ENCODE measurements at regions not wholly inside any gene's neighbourhood (a gene's known extent, or its start where the extent isn't known, plus 50 kb on each side); places are given as distances from the start of the nearest gene placed in this dataset.

DNA sequence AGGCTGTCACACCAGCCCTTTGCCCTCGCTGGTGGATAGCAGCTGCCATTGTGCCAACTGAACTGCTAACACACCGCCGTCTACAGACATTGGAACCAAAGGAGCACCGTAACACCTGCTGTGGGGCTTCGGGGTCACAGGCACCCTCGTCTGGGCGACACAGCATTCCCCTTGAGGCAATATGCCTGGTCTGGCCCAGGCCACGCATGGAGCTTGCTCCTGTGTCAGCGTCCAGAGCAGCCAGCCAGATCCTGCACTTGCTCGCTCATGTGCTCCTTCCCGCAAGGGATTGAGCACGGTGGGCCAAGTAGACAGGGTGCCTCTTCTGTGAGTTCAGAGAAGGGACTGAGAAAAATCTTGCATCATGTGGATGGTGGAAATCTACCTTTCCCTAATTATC lies 314.6 kb upstream of the PLD5 start:
- Histone ChIP-seq H3K36me3 (replicated peaks in 1 of 2; ENCODE audit: control insufficient read depth in 2 of 2, insufficient read depth in 2 of 2, low read length in 2 of 2) (no peaks in the 10 kb centered on the region), H2AK5ac (ENCODE audit: low read depth, low read length) (no peak overlapping the region), H4K8ac (ENCODE audit: low read depth, low read length) (no peak overlapping the region), H3K4me1 (ENCODE audit: control insufficient read depth in 2 of 2, insufficient read depth in 1 of 2, low read depth in 1 of 2, low read length in 2 of 2) (no peaks in the 10 kb centered on the region), H2BK5ac (ENCODE audit: low read length) (no peak overlapping the region), H3K14ac (ENCODE audit: low read length) (no peak overlapping the region), H2AFZ (ENCODE audit: low read length) (no peak overlapping the region), H2BK15ac (ENCODE audit: low read length) (no peak overlapping the region), H3K18ac (ENCODE audit: low read length) (peak overlapping the region; percentile 33), H3K79me1 (ENCODE audit: low read depth, low read length) (no peaks in the 10 kb centered on the region), H4K91ac (ENCODE audit: low read depth, low read length, poor library complexity) (no peak overlapping the region), H2BK120ac (ENCODE audit: low read depth, low read length) (no peak overlapping the region), H3K4me3 (ENCODE audit: low read length in 2 of 2) (peak overlapping the region in 1 of 2 donors; percentile 20), H3K4me2 (ENCODE audit: insufficient read depth, low read length, poor library complexity, severe bottlenecking) (no peak overlapping the region), H3K23ac (ENCODE audit: low read depth, low read length, poor library complexity) (no peak overlapping the region), H3K9ac (ENCODE audit: low read depth, low read length, poor library complexity) (no peak overlapping the region), H3K9me3 (replicated peaks in 1 of 2; ENCODE audit: control insufficient read depth in 2 of 2, insufficient read depth in 1 of 2, low read depth in 1 of 2, low read length in 2 of 2) (peaks cover 0 to 2% of the 10 kb centered on the region in 2 donors), H3K4ac (ENCODE audit: low read length) (no peak overlapping the region), H2BK12ac (ENCODE audit: low read length) (no peak overlapping the region), H3K27ac (replicated peaks; ENCODE audit: low read length) (no peak overlapping the region), H3K27me3 (ENCODE audit: control insufficient read depth in 3 of 3, insufficient read depth in 3 of 3, low read depth in 1 of 3, low read length in 3 of 3) (no peaks in the 10 kb centered on the region)
- no CpG with 5 or more reads among the region's 12 CpGs for WGBS, 2 donors (ENCODE audit: extremely low coverage in 2 of 2, insufficient read length in 2 of 2, insufficient replicate concordance in 1 of 2)
- DNase-seq (ENCODE audit: low spot score): no peak

- H3K18ac ChIP-seq (ENCODE audit: low read length): no peak overlapping the region
- no peaks in the 10 kb centered on the region for H3K4me1 ChIP-seq (ENCODE audit: control insufficient read depth in 2 of 2, insufficient read depth in 1 of 2, low read depth in 1 of 2, low read length in 2 of 2)
- no peak overlapping the region for H3K4me2 ChIP-seq (ENCODE audit: insufficient read depth, low read length, poor library complexity, severe bottlenecking)
- WGBS, 2 donors (ENCODE audit: extremely low coverage in 2 of 2, insufficient read length in 2 of 2, insufficient replicate concordance in 1 of 2): no CpG with 5 or more reads among the region's 4 CpGs
- H4K8ac ChIP-seq (ENCODE audit: low read depth, low read length): no peak overlapping the region
- H3K4ac ChIP-seq (ENCODE audit: low read length): no peak overlapping the region
- no peak overlapping the region for H4K91ac ChIP-seq (ENCODE audit: low read depth, low read length, poor library complexity)
- H2BK120ac ChIP-seq (ENCODE audit: low read depth, low read length): no peak overlapping the region
- DNase-seq (ENCODE audit: low spot score): no peak
- no peaks in the 10 kb centered on the region for H3K79me1 ChIP-seq (ENCODE audit: low read depth, low read length)
- H2BK12ac ChIP-seq (ENCODE audit: low read length): no peak overlapping the region
- no peak overlapping the region for H3K23ac ChIP-seq (ENCODE audit: low read depth, low read length, poor library complexity)
- H2BK15ac ChIP-seq (ENCODE audit: low read length): no peak overlapping the region
- H3K36me3 ChIP-seq (replicated peaks in 1 of 2; ENCODE audit: control insufficient read depth in 2 of 2, insufficient read depth in 2 of 2, low read length in 2 of 2): no peaks in the 10 kb centered on the region
- H3K9ac ChIP-seq (ENCODE audit: low read depth, low read length, poor library complexity): no peak overlapping the region
- no peak overlapping the region for H3K14ac ChIP-seq (ENCODE audit: low read length)
- H2AK5ac ChIP-seq (ENCODE audit: low read depth, low read length): no peak overlapping the region
- no peak overlapping the region for H3K4me3 ChIP-seq (ENCODE audit: low read length in 2 of 2)
- no peaks in the 10 kb centered on the region for H3K27me3 ChIP-seq (ENCODE audit: control insufficient read depth in 3 of 3, insufficient read depth in 3 of 3, low read depth in 1 of 3, low read length in 3 of 3)
- peaks cover 0 to 2% of the 10 kb centered on the region in 2 donors for H3K9me3 ChIP-seq (replicated peaks in 1 of 2; ENCODE audit: control insufficient read depth in 2 of 2, insufficient read depth in 1 of 2, low read depth in 1 of 2, low read length in 2 of 2)
- H2AFZ ChIP-seq (ENCODE audit: low read length): no peak overlapping the region
- H2BK5ac ChIP-seq (ENCODE audit: low read length): no peak overlapping the region
- H3K27ac ChIP-seq (replicated peaks; ENCODE audit: low read length): no peak overlapping the region
Observed at GRCh38 chr1:242836423-242836822, 311.9 kb upstream of the PLD5 start.

DNA sequence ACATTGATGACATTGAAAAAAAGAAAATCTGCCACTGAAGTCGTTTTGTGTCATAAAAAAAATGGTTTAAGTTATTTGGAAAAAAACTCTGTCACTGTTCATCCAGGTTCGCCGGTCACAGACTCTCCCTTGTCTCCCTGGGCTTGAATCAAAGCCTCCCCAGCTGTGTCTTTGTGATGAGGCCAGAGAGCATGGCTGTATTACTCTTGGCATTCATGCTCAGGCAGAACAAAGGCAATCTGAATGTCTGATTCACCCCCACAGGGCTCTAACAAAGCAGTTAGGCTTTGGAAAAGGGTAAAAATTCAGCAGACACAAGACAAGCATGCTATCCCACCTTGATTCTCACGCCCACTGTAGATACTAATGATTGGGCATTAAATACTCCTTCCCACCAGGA lies 304.3 kb upstream of the PLD5 start:
- no CpG with 5 or more reads among the region's 4 CpGs for WGBS, 2 donors (ENCODE audit: extremely low coverage in 2 of 2, insufficient read length in 2 of 2, insufficient replicate concordance in 1 of 2)
- peaks cover 0 to 6% (median 0%) of the 10 kb centered on the region in 3 experiments for H3K27me3 ChIP-seq (ENCODE audit: control insufficient read depth in 3 of 3, insufficient read depth in 3 of 3, low read depth in 1 of 3, low read length in 3 of 3)
- no peak overlapping the region for H4K8ac ChIP-seq (ENCODE audit: low read depth, low read length)

GRCh38 chr1:242828199-242828598 lies 303.7 kb upstream of the PLD5 start:
- WGBS, 2 donors (ENCODE audit: extremely low coverage in 2 of 2, insufficient read length in 2 of 2, insufficient replicate concordance in 1 of 2): no CpG with 5 or more reads among the region's 7 CpGs
- H3K9ac ChIP-seq (ENCODE audit: low read depth, low read length, poor library complexity): no peak overlapping the region

More for the DNA sequence above, 304.3 kb upstream of the PLD5 start:
- DNase-seq (ENCODE audit: low spot score): peak; percentile 66
- H4K91ac ChIP-seq (ENCODE audit: low read depth, low read length, poor library complexity): no peak overlapping the region
- no peak overlapping the region for H2BK12ac ChIP-seq (ENCODE audit: low read length)
- no peak overlapping the region for H3K27ac ChIP-seq (replicated peaks; ENCODE audit: low read length)
- H3K4me2 ChIP-seq (ENCODE audit: insufficient read depth, low read length, poor library complexity, severe bottlenecking): no peak overlapping the region
- no peak overlapping the region for H2BK5ac ChIP-seq (ENCODE audit: low read length)
- H3K23ac ChIP-seq (ENCODE audit: low read depth, low read length, poor library complexity): no peak overlapping the region
- H2BK15ac ChIP-seq (ENCODE audit: low read length): no peak overlapping the region
- peaks cover 9 to 10% of the 10 kb centered on the region in 2 donors for H3K4me1 ChIP-seq (ENCODE audit: control insufficient read depth in 2 of 2, insufficient read depth in 1 of 2, low read depth in 1 of 2, low read length in 2 of 2)
- H3K9me3 ChIP-seq (replicated peaks in 1 of 2; ENCODE audit: control insufficient read depth in 2 of 2, insufficient read depth in 1 of 2, low read depth in 1 of 2, low read length in 2 of 2): no peaks in the 10 kb centered on the region
- no peak overlapping the region for H3K18ac ChIP-seq (ENCODE audit: low read length)
- no peak overlapping the region for H2AFZ ChIP-seq (ENCODE audit: low read length)
- H3K14ac ChIP-seq (ENCODE audit: low read length): no peak overlapping the region
- H2BK120ac ChIP-seq (ENCODE audit: low read depth, low read length): no peak overlapping the region
- no peak overlapping the region for H3K4ac ChIP-seq (ENCODE audit: low read length)
- no peak overlapping the region for H3K9ac ChIP-seq (ENCODE audit: low read depth, low read length, poor library complexity)
- H3K4me3 ChIP-seq (ENCODE audit: low read length in 2 of 2): no peak overlapping the region
- H2AK5ac ChIP-seq (ENCODE audit: low read depth, low read length): no peak overlapping the region
- no peaks in the 10 kb centered on the region for H3K36me3 ChIP-seq (replicated peaks in 1 of 2; ENCODE audit: control insufficient read depth in 2 of 2, insufficient read depth in 2 of 2, low read length in 2 of 2)
- H3K79me1 ChIP-seq (ENCODE audit: low read depth, low read length): no peaks in the 10 kb centered on the region

More at GRCh38 chr1:242828199-242828598, 303.7 kb upstream of the PLD5 start:
- H2AK5ac ChIP-seq (ENCODE audit: low read depth, low read length): no peak overlapping the region
- H4K8ac ChIP-seq (ENCODE audit: low read depth, low read length): no peak overlapping the region
- H3K27ac ChIP-seq (replicated peaks; ENCODE audit: low read length): no peak overlapping the region
- H3K4me1 ChIP-seq (ENCODE audit: control insufficient read depth in 2 of 2, insufficient read depth in 1 of 2, low read depth in 1 of 2, low read length in 2 of 2): peaks cover 9 to 10% of the 10 kb centered on the region in 2 donors
- H3K9me3 ChIP-seq (replicated peaks in 1 of 2; ENCODE audit: control insufficient read depth in 2 of 2, insufficient read depth in 1 of 2, low read depth in 1 of 2, low read length in 2 of 2): no peaks in the 10 kb centered on the region
- H3K14ac ChIP-seq (ENCODE audit: low read length): no peak overlapping the region
- no peak overlapping the region for H2BK5ac ChIP-seq (ENCODE audit: low read length)
- H2AFZ ChIP-seq (ENCODE audit: low read length): no peak overlapping the region
- peak overlapping the region; percentile 64 for H3K18ac ChIP-seq (ENCODE audit: low read length)
- no peak overlapping the region for H2BK15ac ChIP-seq (ENCODE audit: low read length)
- no peak overlapping the region for H4K91ac ChIP-seq (ENCODE audit: low read depth, low read length, poor library complexity)
- H2BK12ac ChIP-seq (ENCODE audit: low read length): peak overlapping the region; percentile 67
- no peak overlapping the region for H3K4me3 ChIP-seq (ENCODE audit: low read length in 2 of 2)
- no peaks in the 10 kb centered on the region for H3K79me1 ChIP-seq (ENCODE audit: low read depth, low read length)
- H3K27me3 ChIP-seq (ENCODE audit: control insufficient read depth in 3 of 3, insufficient read depth in 3 of 3, low read depth in 1 of 3, low read length in 3 of 3): peaks cover 0 to 6% (median 0%) of the 10 kb centered on the region in 3 experiments
- no peak overlapping the region for H3K4me2 ChIP-seq (ENCODE audit: insufficient read depth, low read length, poor library complexity, severe bottlenecking)
- no peak overlapping the region for H3K23ac ChIP-seq (ENCODE audit: low read depth, low read length, poor library complexity)
- no peak overlapping the region for H3K4ac ChIP-seq (ENCODE audit: low read length)
- no peak for DNase-seq (ENCODE audit: low spot score)
- no peaks in the 10 kb centered on the region for H3K36me3 ChIP-seq (replicated peaks in 1 of 2; ENCODE audit: control insufficient read depth in 2 of 2, insufficient read depth in 2 of 2, low read length in 2 of 2)
- no peak overlapping the region for H2BK120ac ChIP-seq (ENCODE audit: low read depth, low read length)
